GM12892 (cell line): ENCODE measurements at regions not wholly inside any gene's neighbourhood (a gene's known extent, or its start where the extent isn't known, plus 50 kb on each side); places are given as distances from the start of the nearest gene placed in this dataset.

Source experiments
- POLR2A ChIP-seq: IDR thresholded peaks from 2 replicates; pipeline ENCODE4 v1.6.1; 2011; ENCODE audit warnings: low read depth, low read length, control low read depth
- POLR2AphosphoS5 ChIP-seq: IDR thresholded peaks from 2 replicates; pipeline ENCODE4 v1.6.1; 2011; ENCODE audit warnings: low read depth, low read length, control low read depth
- TAF1 ChIP-seq: IDR thresholded peaks from 2 replicates; pipeline ENCODE4 v1.6.1; 2011; ENCODE audit warnings: low read depth, mild to moderate bottlenecking, control low read depth, low read length, borderline replicate concordance

GRCh38 chr1:229752679-229753078, 126.6 kb downstream of the URB2 start:
- TF ChIP-seq POLR2AphosphoS5 (no peak), POLR2A (no peak), TAF1 (no peak)
